ENCODE measurements at regions not wholly inside any gene's neighbourhood (a gene's known extent, or its start where the extent isn't known, plus 50 kb on each side); places are given as distances from the start of the nearest gene placed in this dataset.

- CTCF ChIA-PET: interaction anchor here (0.5 kb wide), 1 partner anchor 192 kb away, joined by 4 read pairs; no protein-coding TSS in a partner anchor
- Histone ChIP-seq H3K36me3 (ENCODE audit: low read depth, low read length) (peaks cover 11% of the 10 kb centered on the region; the same call in 1 of the 2 replicates), H3K9me2 (replicated peaks; ENCODE audit: low read length) (no peaks in the 10 kb centered on the region), H3K27me3 (ENCODE audit: low read length) (no peaks in the 10 kb centered on the region), H2AFZ (ENCODE audit: low read length) (no peak overlapping the region), H3K4me3 (ENCODE audit: low read length) (no peak overlapping the region), H3F3A (ENCODE audit: low read length, unreplicated experiment) (no peaks in the 10 kb centered on the region), H4K20me1 (ENCODE audit: low read length) (no peaks in the 10 kb centered on the region), H3K4me2 (ENCODE audit: low read length) (no peak overlapping the region), H3K79me2 (ENCODE audit: low read length) (no peaks in the 10 kb centered on the region), H3K4me1 (ENCODE audit: insufficient read depth, low read length) (no peaks in the 10 kb centered on the region), H3K27ac (ENCODE audit: low read length) (no peak overlapping the region), H3K9ac (ENCODE audit: low read length) (no peak overlapping the region), H3K9me3 (ENCODE audit: low read length) (peaks cover 11% of the 10 kb centered on the region; the same call in 1 of the 2 replicates)
- intact Hi-C loops (cut with micrococcal nuclease): no loop called here
- POLR2A ChIA-PET (ENCODE audit: unreplicated experiment): no interaction called here
- no peak for TF ChIP-seq EZH2phosphoT487 (IDR thresholded peaks at IDR 0.05; ENCODE audit: borderline replicate concordance, low read length)
- TF ChIP-seq EZH2 (IDR thresholded peaks at IDR 0.05; ENCODE audit: low read length, unreplicated experiment): no peak
- no peak for TF ChIP-seq CTCF (conservative IDR thresholded peaks at IDR 0.05; ENCODE audit: low read depth, low read length)
- BruUV-seq (replicated peaks): no TSS peak
- no peak for ATAC-seq
- no peak for DNase-seq
Measured at GRCh38 chr1:219350172-219350931, 176.7 kb downstream of the LYPLAL1 start.

- intact Hi-C loops (cut with micrococcal nuclease): no loop called here
- H3K27me3 ChIP-seq (ENCODE audit: low read length): no peaks in the 10 kb centered on the region
- ChIA-PET CTCF (no interaction called here), POLR2A (ENCODE audit: unreplicated experiment) (no interaction called here)
- H3K27ac ChIP-seq (ENCODE audit: low read length): no peak overlapping the region
- H3K79me2 ChIP-seq (ENCODE audit: low read length): no peaks in the 10 kb centered on the region
- H3K9me2 ChIP-seq (replicated peaks; ENCODE audit: low read length): no peaks in the 10 kb centered on the region
- H3K36me3 ChIP-seq (ENCODE audit: low read depth, low read length): peaks cover 11% of the 10 kb centered on the region; the same call in 1 of the 2 replicates
- no peak overlapping the region for H2AFZ ChIP-seq (ENCODE audit: low read length)
- no peaks in the 10 kb centered on the region for H4K20me1 ChIP-seq (ENCODE audit: low read length)
- peaks cover 13% of the 10 kb centered on the region; the same call in 1 of the 2 replicates for H3K9me3 ChIP-seq (ENCODE audit: low read length)
- no TSS peak for BruUV-seq (replicated peaks)
- H3F3A ChIP-seq (ENCODE audit: low read length, unreplicated experiment): no peaks in the 10 kb centered on the region
- no peaks in the 10 kb centered on the region for H3K4me1 ChIP-seq (ENCODE audit: insufficient read depth, low read length)
- TF ChIP-seq EZH2 (IDR thresholded peaks at IDR 0.05; ENCODE audit: low read length, unreplicated experiment) (no peak), CTCF (conservative IDR thresholded peaks at IDR 0.05; ENCODE audit: low read depth, low read length) (no peak), EZH2phosphoT487 (IDR thresholded peaks at IDR 0.05; ENCODE audit: borderline replicate concordance, low read length) (no peak)
- no peak overlapping the region for H3K9ac ChIP-seq (ENCODE audit: low read length)
- H3K4me3 ChIP-seq (ENCODE audit: low read length): no peak overlapping the region
- no peak for ATAC-seq
- no peak for DNase-seq
- no peak overlapping the region for H3K4me2 ChIP-seq (ENCODE audit: low read length)
Measured at GRCh38 chr1:219347921-219348391, 174.3 kb downstream of the LYPLAL1 start.

GRCh38 chr1:219347376-219347775 is 173.7 kb downstream of the LYPLAL1 start:
- H3K4me3 ChIP-seq (ENCODE audit: low read length): no peak overlapping the region
- peaks cover 11% of the 10 kb centered on the region; the same call in 1 of the 2 replicates for H3K36me3 ChIP-seq (ENCODE audit: low read depth, low read length)
- H3K79me2 ChIP-seq (ENCODE audit: low read length): no peaks in the 10 kb centered on the region
- H3K4me1 ChIP-seq (ENCODE audit: insufficient read depth, low read length): no peaks in the 10 kb centered on the region
- no peaks in the 10 kb centered on the region for H3F3A ChIP-seq (ENCODE audit: low read length, unreplicated experiment)
- no peak overlapping the region for H3K27ac ChIP-seq (ENCODE audit: low read length)
- POLR2A ChIA-PET (ENCODE audit: unreplicated experiment): no interaction called here
- no peak overlapping the region for H3K4me2 ChIP-seq (ENCODE audit: low read length)
- CTCF ChIA-PET: no interaction called here
- no peaks in the 10 kb centered on the region for H4K20me1 ChIP-seq (ENCODE audit: low read length)
- intact Hi-C loops (cut with micrococcal nuclease): no loop called here
- DNase-seq: no peak
- no peak for ATAC-seq
- no TSS peak for BruUV-seq (replicated peaks)
- no peak for TF ChIP-seq CTCF (conservative IDR thresholded peaks at IDR 0.05; ENCODE audit: low read depth, low read length)
- no peak for TF ChIP-seq EZH2phosphoT487 (IDR thresholded peaks at IDR 0.05; ENCODE audit: borderline replicate concordance, low read length)
- no peak for TF ChIP-seq EZH2 (IDR thresholded peaks at IDR 0.05; ENCODE audit: low read length, unreplicated experiment)
- H3K9me2 ChIP-seq (replicated peaks; ENCODE audit: low read length): no peaks in the 10 kb centered on the region
- H2AFZ ChIP-seq (ENCODE audit: low read length): no peak overlapping the region
- H3K9ac ChIP-seq (ENCODE audit: low read length): no peak overlapping the region
- no peaks in the 10 kb centered on the region for H3K27me3 ChIP-seq (ENCODE audit: low read length)
- H3K9me3 ChIP-seq (ENCODE audit: low read length): peaks cover 13% of the 10 kb centered on the region; the same call in 1 of the 2 replicates

Measured in PC-3 (cell line).